ENCODE measurements at regions not wholly inside any gene's neighbourhood (a gene's known extent, or its start where the extent isn't known, plus 50 kb on each side); places are given as distances from the start of the nearest gene placed in this dataset.
"Not testable (repeated sequence)": the region's sequence is repeated elsewhere in the genome, so short reads cannot be mapped to it uniquely, and the experiment has no call there.

DNA sequence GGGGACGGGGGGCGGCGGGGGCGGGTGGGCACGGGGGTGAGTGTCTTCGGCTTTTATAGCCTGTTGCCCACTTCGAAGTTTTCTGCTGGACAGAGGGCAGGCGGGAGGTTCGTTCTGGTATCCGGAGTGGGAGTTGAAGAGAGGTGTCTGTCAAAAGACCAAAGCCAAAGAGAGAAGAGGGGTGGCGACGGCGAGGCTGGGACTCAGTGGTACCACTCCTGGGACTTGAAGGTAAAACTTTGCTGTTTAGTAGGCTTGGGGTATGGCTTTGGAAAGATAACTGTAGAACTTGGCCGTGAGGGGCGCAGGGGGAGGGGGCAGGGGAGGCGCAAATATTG, 215.8 kb upstream of the DTNA start:
- Mint-ChIP-seq H3K27ac (no peak overlapping the region), H3K9me3 (no peaks in the 10 kb centered on the region), H3K36me3 (peaks cover 0 to 4% of the 10 kb centered on the region in 2 donors)
- ATAC-seq (no peak), DNase-seq (ENCODE audit: low spot score in 2 of 2) (no peak)

DNA sequence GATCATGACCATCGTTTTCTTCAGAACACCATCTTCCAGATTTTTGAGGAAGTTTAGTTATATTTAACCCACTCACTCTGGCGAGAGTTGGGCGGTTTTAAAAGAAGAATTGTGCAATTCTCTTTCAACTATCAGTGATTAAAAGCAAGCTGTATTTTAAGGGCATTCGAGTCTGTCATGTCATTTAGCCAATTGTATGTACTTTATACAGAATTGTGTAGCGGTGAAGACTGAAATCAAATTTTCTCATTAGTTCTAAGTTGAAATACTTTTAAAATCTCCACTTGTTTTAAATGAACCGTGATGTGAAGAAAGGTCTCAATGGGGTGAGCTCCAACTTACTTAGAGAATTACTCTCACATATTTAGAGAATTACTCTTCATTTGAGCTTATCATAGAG, 214.6 kb upstream of the DTNA start:
- no peak for DNase-seq (ENCODE audit: low spot score in 2 of 2)
- H3K36me3 Mint-ChIP-seq = peaks cover 0 to 4% of the 10 kb centered on the region in 2 donors
- no peak for ATAC-seq
- no peaks in the 10 kb centered on the region for H3K9me3 Mint-ChIP-seq
- no peak overlapping the region for H3K27ac Mint-ChIP-seq

DNA sequence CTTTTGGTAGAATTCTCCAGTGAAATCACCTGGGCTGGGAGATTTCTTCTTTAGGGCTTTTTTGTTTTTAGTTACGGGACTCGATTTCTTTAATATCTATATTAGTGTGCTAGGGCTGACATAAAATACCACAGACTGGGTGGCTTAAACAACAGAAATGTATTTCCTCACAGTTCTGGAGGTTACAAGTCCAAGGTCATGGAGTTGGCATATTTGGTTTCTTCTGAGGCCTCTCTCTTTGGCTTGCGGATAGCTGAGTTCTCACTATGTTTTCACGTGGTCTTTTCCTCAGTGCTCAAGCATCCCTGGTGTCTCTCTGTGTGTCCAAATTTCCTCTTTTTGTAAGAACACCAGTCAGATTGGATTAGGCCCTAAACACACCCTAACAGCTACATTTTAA, 208.5 kb upstream of the DTNA start:
- H3K9me3 Mint-ChIP-seq = peaks cover 14 to 23% of the 10 kb centered on the region in 2 donors
- H3K36me3 Mint-ChIP-seq = no peaks in the 10 kb centered on the region
- H3K27ac Mint-ChIP-seq = no peak overlapping the region
- DNase-seq (ENCODE audit: low spot score in 2 of 2) = no peak
- no peak for ATAC-seq

DNA sequence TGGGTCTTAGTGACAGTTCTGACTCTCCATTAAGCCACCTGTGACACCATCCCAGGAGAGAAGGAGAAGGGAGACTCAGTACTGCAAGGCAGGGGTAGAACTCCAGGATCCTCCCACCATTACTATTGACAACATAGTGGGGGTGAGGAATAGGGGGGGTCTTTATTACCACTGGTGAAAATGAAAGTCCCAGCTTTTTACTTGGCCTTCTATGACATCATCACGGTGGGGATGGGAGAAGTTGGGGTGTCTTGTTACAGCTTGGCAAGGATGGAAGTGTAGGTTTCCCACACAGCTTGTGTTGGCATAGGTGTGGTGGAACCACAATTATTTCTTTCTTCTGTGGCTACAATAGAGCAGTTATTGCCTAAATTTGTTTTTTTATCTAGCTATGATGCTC, 203.9 kb upstream of the DTNA start:
- DNase-seq (ENCODE audit: low spot score in 2 of 2) (no peak), ATAC-seq (no peak)
- no peak overlapping the region for H3K27ac Mint-ChIP-seq
- H3K36me3 Mint-ChIP-seq = peaks cover 0 to 7% of the 10 kb centered on the region in 2 donors
- H3K9me3 Mint-ChIP-seq = peaks cover 18 to 31% of the 10 kb centered on the region in 2 donors

DNA sequence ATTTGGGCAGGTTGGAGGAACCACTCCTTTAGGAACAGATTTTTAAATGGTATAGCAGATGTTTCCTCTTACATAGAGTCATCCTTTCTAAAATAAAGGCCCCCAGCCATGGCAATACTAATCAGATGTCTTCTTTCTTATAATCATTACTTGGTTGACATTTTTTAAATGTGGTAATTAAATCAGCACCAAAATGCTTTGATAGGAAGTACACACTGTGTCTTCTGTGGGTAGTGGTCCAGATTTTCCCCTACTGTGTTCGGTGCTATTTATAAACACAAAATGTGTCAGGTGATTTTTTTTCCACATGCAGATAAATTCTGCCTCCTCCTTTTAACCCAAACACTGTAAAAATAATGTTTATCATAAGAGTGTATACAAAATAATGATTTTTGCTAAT, 200.9 kb upstream of the DTNA start:
- DNase-seq (ENCODE audit: low spot score in 2 of 2) (no peak), ATAC-seq (no peak)
- Mint-ChIP-seq H3K36me3 (peaks cover 0 to 7% of the 10 kb centered on the region in 2 donors), H3K9me3 (peaks cover 16 to 19% of the 10 kb centered on the region in 2 donors), H3K27ac (no peak overlapping the region)

DNA sequence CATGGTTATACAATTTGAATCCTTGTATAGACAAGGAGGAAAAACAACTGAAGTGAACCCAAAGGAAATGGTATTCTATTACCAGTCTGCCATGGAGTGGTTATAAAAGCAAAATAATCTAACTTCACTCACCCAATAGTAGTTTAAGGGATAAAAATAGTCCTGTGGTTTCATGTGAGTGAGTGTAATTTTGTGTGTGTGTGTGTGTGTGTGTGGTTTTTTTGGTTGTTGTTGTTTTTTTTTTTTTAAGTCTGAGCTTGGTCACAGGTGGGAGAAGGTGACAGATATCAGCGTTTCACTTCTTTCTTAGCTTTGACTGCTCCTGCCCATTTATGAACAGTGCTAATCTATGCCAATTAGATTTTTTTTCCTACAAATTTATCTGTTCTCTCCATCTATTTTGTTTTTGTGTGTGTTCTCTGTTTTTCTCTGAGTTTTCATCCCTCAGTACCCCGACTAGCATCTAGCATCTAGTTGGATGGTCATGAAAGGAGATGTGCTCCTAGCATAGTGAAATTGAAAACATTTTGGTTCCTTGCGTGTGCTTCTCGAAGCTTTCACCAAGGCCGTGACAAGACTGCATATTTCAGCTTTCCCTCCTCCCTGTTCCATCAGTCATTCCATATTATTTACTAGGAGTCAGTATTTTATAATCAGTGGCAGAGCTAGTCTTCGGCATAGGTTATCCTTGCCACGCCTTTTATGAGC, 200.1 kb upstream of the DTNA start:
- DNase-seq (ENCODE audit: low spot score in 2 of 2) (no peak), ATAC-seq (no peak)
- Mint-ChIP-seq H3K9me3 (peaks cover 8 to 17% of the 10 kb centered on the region in 2 donors), H3K27ac (no peak overlapping the region), H3K36me3 (peaks cover 0 to 7% of the 10 kb centered on the region in 2 donors)

DNA sequence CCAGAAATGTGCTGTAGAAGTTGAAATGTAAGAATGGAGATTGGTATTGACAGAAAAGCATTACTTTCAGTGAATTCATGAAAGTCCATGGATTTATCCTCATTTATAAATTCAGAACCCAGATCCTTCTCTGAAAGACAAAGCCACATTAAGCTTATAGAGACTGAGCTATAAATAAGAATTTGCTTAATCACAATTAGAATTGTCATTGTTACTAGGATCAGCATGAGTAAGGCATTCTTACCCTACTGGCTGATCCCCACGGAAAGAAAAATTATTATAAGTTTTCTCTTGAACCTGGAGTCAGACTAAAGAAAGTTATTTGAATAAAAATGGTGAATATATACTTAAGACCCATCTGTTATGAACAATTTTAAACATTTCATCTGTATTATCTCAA, 199.2 kb upstream of the DTNA start:
- Mint-ChIP-seq H3K27ac (no peak overlapping the region), H3K36me3 (peaks cover 3 to 7% of the 10 kb centered on the region in 2 donors), H3K9me3 (peaks cover 7 to 14% of the 10 kb centered on the region in 2 donors)
- ATAC-seq (no peak), DNase-seq (ENCODE audit: low spot score in 2 of 2) (no peak)

DNA sequence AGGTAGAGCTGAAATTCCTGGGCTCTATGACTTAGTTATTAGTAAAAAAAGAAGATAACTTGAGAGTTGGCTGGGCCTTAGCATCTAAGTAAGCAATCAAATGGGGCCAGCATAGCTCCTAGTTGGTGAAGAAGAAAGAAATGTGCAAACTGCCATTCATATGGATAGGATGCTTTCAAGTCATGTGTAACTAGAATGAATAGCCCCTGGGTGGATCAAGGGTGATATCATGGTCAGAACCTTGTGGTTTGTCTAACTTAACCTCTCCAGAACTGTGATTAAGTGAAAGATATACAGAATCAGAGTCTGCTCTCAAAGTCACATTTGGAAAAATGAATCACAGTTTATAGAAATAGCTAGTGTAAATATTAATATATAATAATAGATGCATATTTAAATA, 198.7 kb upstream of the DTNA start:
- DNase-seq (ENCODE audit: low spot score in 2 of 2) (no peak), ATAC-seq (no peak)
- H3K27ac Mint-ChIP-seq = no peak overlapping the region
- H3K9me3 Mint-ChIP-seq = peaks cover 9 to 14% of the 10 kb centered on the region in 2 donors
- H3K36me3 Mint-ChIP-seq = peaks cover 5 to 7% of the 10 kb centered on the region in 2 donors

DNA sequence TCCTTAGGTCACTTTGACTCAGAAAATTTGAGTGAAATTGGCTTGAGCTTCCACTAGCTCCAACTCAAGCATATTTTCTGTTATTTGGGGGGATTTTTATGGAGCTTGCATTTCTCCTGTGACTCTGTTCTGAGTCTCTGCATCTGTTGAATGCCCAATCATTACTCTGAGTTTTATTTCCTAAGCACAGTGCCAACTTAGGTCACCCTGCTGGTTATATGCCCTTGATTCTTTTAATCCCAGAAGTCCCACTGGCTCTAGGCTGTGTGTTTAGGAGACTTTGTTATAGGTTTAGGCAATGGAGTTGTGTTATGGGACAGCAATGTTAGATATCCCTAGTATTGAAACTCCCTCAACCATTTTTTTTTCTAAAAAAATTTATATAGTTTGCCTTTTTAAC, 198.2 kb upstream of the DTNA start:
- Mint-ChIP-seq H3K27ac (no peak overlapping the region), H3K36me3 (peaks cover 5 to 7% of the 10 kb centered on the region in 2 donors), H3K9me3 (peaks cover 9 to 14% of the 10 kb centered on the region in 2 donors)
- ATAC-seq (no peak), DNase-seq (ENCODE audit: low spot score in 2 of 2) (no peak)

DNA sequence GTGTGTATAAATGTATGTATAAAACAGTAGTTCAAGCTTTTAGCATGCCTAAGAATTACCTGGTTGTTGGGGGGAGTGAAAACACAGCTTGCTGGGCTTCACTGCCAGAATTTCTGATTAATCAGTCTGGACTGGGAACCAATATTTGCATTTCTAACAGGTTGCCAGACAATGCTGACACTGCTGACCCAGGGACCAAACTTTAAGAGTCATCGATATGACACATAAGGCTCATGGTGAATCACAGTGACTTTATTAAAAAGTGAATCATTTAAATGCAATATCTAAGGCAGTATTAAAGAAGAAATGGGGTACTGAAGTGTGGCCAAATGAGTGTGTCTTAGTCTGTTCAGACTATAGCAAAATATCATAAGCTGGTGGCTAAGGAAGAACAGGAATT, 195.9 kb upstream of the DTNA start:
- DNase-seq (ENCODE audit: low spot score in 2 of 2) (no peak), ATAC-seq (no peak)
- Mint-ChIP-seq H3K36me3 (peaks cover 5 to 7% of the 10 kb centered on the region in 2 donors), H3K27ac (no peak overlapping the region), H3K9me3 (peaks cover 9 to 12% of the 10 kb centered on the region in 2 donors)

DNA sequence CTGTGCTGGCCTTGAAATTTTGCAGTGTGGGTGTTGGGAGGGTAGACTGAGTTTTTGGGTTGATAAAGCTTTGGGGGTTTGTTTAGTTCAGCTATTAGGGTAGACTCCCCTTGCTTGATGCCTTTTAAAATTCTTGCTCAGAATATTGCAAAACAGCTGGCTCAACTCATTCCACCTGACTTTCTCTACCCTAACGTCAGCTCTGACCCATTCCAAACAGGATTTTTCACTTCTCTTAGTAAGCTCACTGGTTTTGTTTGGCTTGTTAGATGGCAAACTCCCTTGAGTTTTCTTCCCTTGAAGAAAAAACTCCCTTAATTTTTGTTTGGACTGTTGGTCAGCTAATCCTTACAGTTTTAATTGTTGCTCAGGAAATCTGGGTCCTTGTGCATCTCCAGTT, 195.1 kb upstream of the DTNA start:
- Mint-ChIP-seq H3K27ac (no peak overlapping the region), H3K36me3 (peaks cover 2 to 5% of the 10 kb centered on the region in 2 donors), H3K9me3 (peaks cover 5 to 9% of the 10 kb centered on the region in 2 donors)
- DNase-seq (ENCODE audit: low spot score in 2 of 2) (no peak), ATAC-seq (no peak)

DNA sequence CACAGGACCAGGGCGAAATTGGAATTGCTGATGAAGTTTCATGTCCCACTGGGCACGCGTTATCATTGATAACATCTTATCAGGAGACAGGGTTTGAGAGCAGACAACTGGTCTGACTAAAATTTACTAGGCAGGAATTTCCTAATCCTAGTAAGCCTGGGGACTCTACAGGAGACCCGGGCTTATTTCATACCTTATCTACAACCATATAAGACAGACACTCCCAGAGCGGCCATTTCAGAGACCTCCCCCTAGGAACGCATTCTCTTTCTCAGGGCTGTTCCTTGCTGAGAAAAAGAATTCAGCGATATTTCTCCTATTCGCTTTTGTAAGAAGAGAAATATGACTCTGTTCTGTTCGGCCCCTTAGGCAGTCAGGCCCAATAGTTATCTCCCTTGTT, 193.7 kb upstream of the DTNA start:
- not testable (repeated sequence) for H3K27ac Mint-ChIP-seq; H3K36me3 Mint-ChIP-seq; DNase-seq (ENCODE audit: low spot score in 2 of 2); ATAC-seq
- peaks cover 9 to 13% of the 10 kb centered on the region in 2 donors for H3K9me3 Mint-ChIP-seq

DNA sequence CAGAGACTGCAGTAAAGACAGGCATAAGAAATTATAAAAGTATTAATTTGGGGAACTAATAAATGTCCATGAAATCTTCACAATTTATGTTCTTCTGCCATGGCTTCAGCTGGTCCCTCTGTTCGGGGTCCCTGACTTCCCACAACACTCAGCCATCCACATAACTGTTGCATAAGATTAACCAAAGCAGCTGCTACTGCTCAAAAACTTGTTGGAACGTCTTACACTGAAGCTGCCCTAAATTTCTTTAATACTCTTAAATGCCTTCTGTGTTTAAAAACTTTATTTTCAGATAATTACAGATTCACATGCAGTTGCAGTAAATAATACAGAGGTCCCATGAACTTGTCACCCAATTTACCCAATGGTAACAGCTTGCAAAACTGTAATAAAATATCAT, 193.1 kb upstream of the DTNA start:
- H3K36me3 Mint-ChIP-seq; DNase-seq (ENCODE audit: low spot score in 2 of 2); H3K27ac Mint-ChIP-seq; ATAC-seq: not testable (repeated sequence)
- peaks cover 13 to 14% of the 10 kb centered on the region in 2 donors for H3K9me3 Mint-ChIP-seq

DNA sequence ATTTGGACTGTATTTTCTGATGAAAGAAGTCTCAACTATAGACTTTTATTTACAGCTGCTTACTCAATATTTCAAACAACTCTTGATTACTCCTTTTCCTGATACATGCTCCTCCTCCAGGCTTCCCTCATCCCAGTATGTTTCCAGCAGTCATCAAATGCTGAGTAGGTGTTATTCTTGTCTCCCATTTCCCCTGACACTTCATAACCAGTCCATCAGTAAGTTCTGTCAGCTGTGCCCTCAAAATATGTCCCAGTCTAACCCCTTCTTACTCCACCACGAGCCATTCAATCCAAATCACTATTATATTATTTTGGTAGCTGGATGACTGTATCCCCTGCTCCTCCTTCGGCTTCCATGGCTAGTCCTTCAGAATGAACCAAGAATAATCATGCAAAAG, 189.1 kb upstream of the DTNA start:
- Mint-ChIP-seq H3K27ac (no peak overlapping the region), H3K36me3 (peaks cover 0 to 1% of the 10 kb centered on the region in 2 donors), H3K9me3 (peaks cover 7 to 9% of the 10 kb centered on the region in 2 donors)
- DNase-seq (ENCODE audit: low spot score in 2 of 2) (no peak), ATAC-seq (no peak)

DNA sequence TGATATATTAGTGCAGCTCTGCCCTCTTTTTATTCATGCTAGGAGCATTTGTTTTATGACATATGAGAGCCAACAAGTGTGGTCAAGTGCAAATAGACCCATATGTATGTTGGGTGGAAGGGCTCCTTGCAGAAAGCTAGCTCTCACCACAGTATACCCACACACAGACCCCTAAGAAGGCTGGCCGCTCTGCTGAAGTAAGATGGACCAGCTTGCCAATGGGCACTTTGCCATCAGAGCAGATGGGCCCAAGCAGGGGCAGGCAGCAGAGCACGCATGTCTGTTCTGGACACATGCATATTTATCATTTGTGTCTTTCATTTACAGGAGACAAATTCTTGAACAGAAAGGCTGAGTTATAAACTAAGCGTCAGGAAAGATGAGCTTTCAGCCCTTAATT, 187.5 kb upstream of the DTNA start:
- Mint-ChIP-seq H3K9me3 (peaks cover 11 to 13% of the 10 kb centered on the region in 2 donors), H3K27ac (no peak overlapping the region), H3K36me3 (no peaks in the 10 kb centered on the region)
- ATAC-seq (no peak), DNase-seq (ENCODE audit: low spot score in 2 of 2) (no peak)

DNA sequence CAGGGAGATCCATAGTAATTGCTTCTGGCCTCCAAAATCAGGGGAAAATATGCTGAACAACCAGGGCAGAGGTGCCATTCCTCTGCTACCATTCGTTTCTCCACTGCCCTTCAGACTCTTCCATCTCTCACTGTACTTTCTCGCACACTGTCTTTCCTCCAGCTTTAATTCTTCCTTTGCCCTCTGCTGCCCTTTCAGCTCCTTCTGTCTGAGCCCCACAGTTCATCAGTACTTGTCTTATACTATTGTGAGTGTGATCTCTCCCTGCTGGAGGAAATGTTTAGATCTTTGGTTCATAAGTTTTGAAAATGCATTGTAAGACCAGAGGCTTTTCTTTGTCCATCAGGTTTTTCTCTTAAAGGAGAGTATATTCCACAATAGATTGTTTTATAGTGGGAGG, 184.9 kb upstream of the DTNA start:
- DNase-seq (ENCODE audit: low spot score in 2 of 2) (no peak), ATAC-seq (no peak)
- Mint-ChIP-seq H3K27ac (no peak overlapping the region), H3K36me3 (no peaks in the 10 kb centered on the region), H3K9me3 (peaks cover 7 to 13% of the 10 kb centered on the region in 2 donors)

DNA sequence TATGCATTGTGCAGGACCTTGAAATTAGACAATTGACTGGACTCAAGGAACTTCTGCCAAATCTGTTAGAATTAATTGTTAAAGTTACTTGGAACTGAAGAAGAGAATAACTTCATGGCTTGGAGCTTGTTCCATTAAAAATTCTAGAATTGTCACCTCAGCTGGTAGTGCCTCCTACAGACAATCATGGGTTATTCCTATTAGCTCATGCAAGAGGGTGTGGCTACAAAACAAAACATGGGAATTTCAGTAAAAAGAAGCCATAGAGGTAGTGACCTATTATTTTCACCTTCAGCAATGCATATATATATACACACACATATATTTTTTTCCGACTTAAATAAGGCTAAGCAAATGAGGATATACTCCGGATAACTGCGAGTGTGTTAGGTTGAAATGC, 181.9 kb upstream of the DTNA start:
- ATAC-seq (no peak), DNase-seq (ENCODE audit: low spot score in 2 of 2) (no peak)
- Mint-ChIP-seq H3K27ac (no peak overlapping the region), H3K36me3 (no peaks in the 10 kb centered on the region), H3K9me3 (peaks cover 10 to 15% of the 10 kb centered on the region in 2 donors)

Data from activated naive CD4-positive, alpha-beta T cell treated with anti-CD3 and anti-CD28 coated beads, Interleukin-2, amount 50 U/mL, for 72 hours (primary cell).